SK-N-MC (cell line): ENCODE measurements at regions not wholly inside any gene's neighbourhood (a gene's known extent, or its start where the extent isn't known, plus 50 kb on each side); places are given as distances from the start of the nearest gene placed in this dataset.

Experiments
- EZH2 ChIP-seq: fragments of 200-600 bp; sonication (generic); IDR thresholded peaks from one replicate; pipeline ENCODE4 v1.6.1; 2017; ENCODE audit warnings: antibody characterized with exemption
- FOXP2 ChIP-seq: optimal IDR thresholded peaks from 2 replicates; pipeline ENCODE3; 2011; ENCODE audit warnings: mild to moderate bottlenecking, moderate library complexity; ENCODE audit not compliant: insufficient read depth; ENCODE audit errors: extremely low read length, control extremely low read depth
- POLR2AphosphoS5 ChIP-seq: IDR thresholded peaks from 2 replicates; pipeline ENCODE4 v1.6.1; 2012; ENCODE audit warnings: mild to moderate bottlenecking, low read depth, low read length, borderline replicate concordance

DNA sequence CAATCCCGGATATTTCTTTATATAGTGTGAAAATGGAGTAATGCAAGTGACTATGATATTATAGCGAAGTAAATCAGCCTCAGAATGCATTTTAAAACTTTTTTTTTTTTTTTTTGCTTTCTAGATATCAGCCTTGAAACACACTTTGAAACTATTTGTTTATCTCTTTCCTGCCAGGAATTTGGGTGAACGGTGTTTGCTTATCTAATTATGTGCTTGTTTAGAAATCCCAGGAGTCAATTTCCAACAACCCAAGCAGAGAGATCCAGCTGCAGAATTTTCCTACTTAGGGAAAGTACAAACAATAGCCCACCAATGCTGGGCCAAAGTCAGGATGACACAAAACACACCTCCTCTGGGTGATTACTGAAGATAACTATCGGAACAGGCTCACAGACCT, 958.8 kb downstream of the PCDH18 start:
- TF ChIP-seq EZH2: no peak
- TF ChIP-seq POLR2AphosphoS5: no peak
- no peak for TF ChIP-seq FOXP2
